ENCODE measurements at regions not wholly inside any gene's neighbourhood (a gene's known extent, or its start where the extent isn't known, plus 50 kb on each side); places are given as distances from the start of the nearest gene placed in this dataset.
"Not testable (repeated sequence)": the region's sequence is repeated elsewhere in the genome, so short reads cannot be mapped to it uniquely, and the experiment has no call there.

GRCh38 chr5:56656846-56657726, 158.3 kb upstream of the MAP3K1 start:
- no peak for DNase-seq

- no peak for DNase-seq
Observed at GRCh38 chr5:56651893-56652292, 163.5 kb upstream of the MAP3K1 start.

- DNase-seq: no peak
Observed at GRCh38 chr5:56650386-56650785, 165.0 kb upstream of the MAP3K1 start.

- no peak for DNase-seq
Observed at GRCh38 chr5:56649569-56649968, 165.8 kb upstream of the MAP3K1 start.

GRCh38 chr5:56648460-56649034, 166.8 kb upstream of the MAP3K1 start:
- DNase-seq: no peak

GRCh38 chr5:56647099-56647850, 168.1 kb upstream of the MAP3K1 start:
- DNase-seq: no peak

GRCh38 chr5:56641635-56642260, 173.6 kb upstream of the MAP3K1 start:
- DNase-seq: no peak

GRCh38 chr5:56640763-56641406, 174.5 kb upstream of the MAP3K1 start:
- no peak for DNase-seq

- DNase-seq: no peak
Observed at GRCh38 chr5:56639476-56639875, 175.9 kb upstream of the MAP3K1 start.

GRCh38 chr5:56638768-56639238, 176.5 kb upstream of the MAP3K1 start:
- DNase-seq: no peak

- no peak for DNase-seq
Observed at GRCh38 chr5:56638061-56638621, 177.2 kb upstream of the MAP3K1 start.

- DNase-seq: no peak
Observed at GRCh38 chr5:56637321-56637920, 177.9 kb upstream of the MAP3K1 start.

GRCh38 chr5:56633950-56634349, 181.4 kb upstream of the MAP3K1 start:
- no peak for DNase-seq

- no peak for DNase-seq
Observed at GRCh38 chr5:56632939-56633338, 182.4 kb upstream of the MAP3K1 start.

- no peak for DNase-seq
Observed at GRCh38 chr5:56632199-56632598, 183.2 kb upstream of the MAP3K1 start.

GRCh38 chr5:56631719-56632118, 183.6 kb upstream of the MAP3K1 start:
- DNase-seq: no peak

GRCh38 chr5:56628616-56629015, 186.7 kb upstream of the MAP3K1 start:
- not testable (repeated sequence) for DNase-seq

GRCh38 chr5:56625541-56625940, 189.8 kb upstream of the MAP3K1 start:
- DNase-seq: no peak

GRCh38 chr5:56624751-56625150, 190.6 kb upstream of the MAP3K1 start:
- no peak for DNase-seq

GRCh38 chr5:56622141-56622540, 193.2 kb upstream of the MAP3K1 start:
- DNase-seq: no peak

GRCh38 chr5:56620903-56621677, 194.3 kb upstream of the MAP3K1 start:
- DNase-seq: no peak
